ENCODE measurements at regions not wholly inside any gene's neighbourhood (a gene's known extent, or its start where the extent isn't known, plus 50 kb on each side); places are given as distances from the start of the nearest gene placed in this dataset.

DNA sequence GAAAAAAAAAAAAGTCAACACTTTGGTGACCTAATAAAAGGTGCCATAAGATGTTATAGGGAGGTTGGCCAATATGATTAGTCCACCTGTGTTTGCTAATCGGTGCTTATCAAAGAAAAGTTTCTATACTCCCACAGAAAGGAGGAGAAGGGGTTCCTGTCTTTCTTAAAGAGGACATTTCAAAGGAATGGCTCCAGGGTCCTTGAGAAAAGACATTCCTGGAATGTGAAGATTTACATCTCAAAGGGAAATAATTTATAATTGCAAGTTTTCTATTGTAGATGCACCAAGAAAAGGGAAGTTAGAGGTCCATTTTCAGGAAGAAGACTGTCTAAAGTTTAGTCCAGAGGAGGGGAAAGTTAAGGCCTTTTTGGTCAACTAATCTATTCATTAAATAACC lies 715.3 kb downstream of the NXPH1 start:
- no peak for TF ChIP-seq EZH2phosphoT487 (IDR thresholded peaks at IDR 0.05; ENCODE audit: low read depth, severe bottlenecking, unreplicated experiment)
- TF ChIP-seq, protein P1, sequence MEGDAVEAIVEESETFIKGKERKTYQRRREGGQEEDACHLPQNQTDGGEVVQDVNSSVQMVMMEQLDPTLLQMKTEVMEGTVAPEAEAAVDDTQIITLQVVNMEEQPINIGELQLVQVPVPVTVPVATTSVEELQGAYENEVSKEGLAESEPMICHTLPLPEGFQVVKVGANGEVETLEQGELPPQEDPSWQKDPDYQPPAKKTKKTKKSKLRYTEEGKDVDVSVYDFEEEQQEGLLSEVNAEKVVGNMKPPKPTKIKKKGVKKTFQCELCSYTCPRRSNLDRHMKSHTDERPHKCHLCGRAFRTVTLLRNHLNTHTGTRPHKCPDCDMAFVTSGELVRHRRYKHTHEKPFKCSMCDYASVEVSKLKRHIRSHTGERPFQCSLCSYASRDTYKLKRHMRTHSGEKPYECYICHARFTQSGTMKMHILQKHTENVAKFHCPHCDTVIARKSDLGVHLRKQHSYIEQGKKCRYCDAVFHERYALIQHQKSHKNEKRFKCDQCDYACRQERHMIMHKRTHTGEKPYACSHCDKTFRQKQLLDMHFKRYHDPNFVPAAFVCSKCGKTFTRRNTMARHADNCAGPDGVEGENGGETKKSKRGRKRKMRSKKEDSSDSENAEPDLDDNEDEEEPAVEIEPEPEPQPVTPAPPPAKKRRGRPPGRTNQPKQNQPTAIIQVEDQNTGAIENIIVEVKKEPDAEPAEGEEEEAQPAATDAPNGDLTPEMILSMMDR (IDR thresholded peaks at IDR 0.05; ENCODE audit: poor library complexity) = no peak
- TF ChIP-seq EZH2 (IDR thresholded peaks at IDR 0.05; ENCODE audit: borderline replicate concordance) = no peak

All from hepatocyte (in vitro differentiated cells).